HG03342 (cell line): ENCODE measurements at regions not wholly inside any gene's neighbourhood (a gene's known extent, or its start where the extent isn't known, plus 50 kb on each side); places are given as distances from the start of the nearest gene placed in this dataset.

Source experiments
- ATAC-seq: cut with Tn5 transposase; IDR thresholded peaks from one replicate; pipeline ENCODE4 v1.9.1; 2021; ENCODE audit warnings: mild to moderate bottlenecking, moderate library complexity; ENCODE audit not compliant: unreplicated experiment

GRCh38 chr1:87508247-87508787, 179.6 kb downstream of the LMO4 start:
- ATAC-seq: no peak

GRCh38 chr1:87510540-87510939, 181.9 kb downstream of the LMO4 start:
- ATAC-seq: no peak

- no peak for ATAC-seq
These were observed 182.8 kb downstream of the LMO4 start for GRCh38 chr1:87511449-87511848.

- no peak for ATAC-seq
These were observed 183.8 kb downstream of the LMO4 start for GRCh38 chr1:87512431-87512830.

- ATAC-seq: no peak
These were observed 184.6 kb downstream of the LMO4 start for GRCh38 chr1:87513255-87513654.

- ATAC-seq: no peak
These were observed 185.4 kb downstream of the LMO4 start for GRCh38 chr1:87513966-87514660.

GRCh38 chr1:87515781-87516180, 187.1 kb downstream of the LMO4 start:
- ATAC-seq: no peak

- ATAC-seq: no peak
These were observed 190.1 kb downstream of the LMO4 start for GRCh38 chr1:87518794-87519193.

- no peak for ATAC-seq
These were observed 192.8 kb downstream of the LMO4 start for GRCh38 chr1:87521452-87521851.

- ATAC-seq: no peak
These were observed 194.8 kb downstream of the LMO4 start for GRCh38 chr1:87523466-87523865.

GRCh38 chr1:87524021-87524754, 195.5 kb downstream of the LMO4 start:
- no peak for ATAC-seq

GRCh38 chr1:87528754-87529517, 200.3 kb downstream of the LMO4 start:
- no peak for ATAC-seq

- ATAC-seq: no peak
These were observed 201.5 kb downstream of the LMO4 start for GRCh38 chr1:87530042-87530807.

GRCh38 chr1:87535551-87535950, 206.9 kb downstream of the LMO4 start:
- ATAC-seq: no peak

- ATAC-seq: no peak
These were observed 210.5 kb downstream of the LMO4 start for GRCh38 chr1:87539147-87539546.

GRCh38 chr1:87542697-87543096, 214.0 kb downstream of the LMO4 start:
- no peak for ATAC-seq

GRCh38 chr1:87549738-87550137, 221.1 kb downstream of the LMO4 start:
- no peak for ATAC-seq

- no peak for ATAC-seq
These were observed 224.8 kb downstream of the LMO4 start for GRCh38 chr1:87553511-87553910.

- ATAC-seq: no peak
These were observed 226.7 kb downstream of the LMO4 start for GRCh38 chr1:87555366-87555765.

GRCh38 chr1:87556326-87556725, 227.6 kb downstream of the LMO4 start:
- ATAC-seq: no peak

GRCh38 chr1:87558921-87559320, 230.2 kb downstream of the LMO4 start:
- no peak for ATAC-seq
